T-helper 1 cell (primary cell): ENCODE measurements at regions not wholly inside any gene's neighbourhood (a gene's known extent, or its start where the extent isn't known, plus 50 kb on each side); places are given as distances from the start of the nearest gene placed in this dataset.

ENCODE experiments used
- DNase-seq, 5 donors: peaks; one replicate each; pipeline ENCODE4 v3.0.0-alpha.2; 2012 to 2020

GRCh38 chr20:39795401-39796272 is 833.5 kb downstream of the DHX35 start:
- DNase-seq = no peak

- DNase-seq = no peak
Measured at GRCh38 chr20:39792334-39792733, 830.2 kb downstream of the DHX35 start.

GRCh38 chr20:39789411-39789810 is 827.3 kb downstream of the DHX35 start:
- DNase-seq = no peak

- no peak for DNase-seq
Measured at GRCh38 chr20:39785252-39785917, 823.2 kb downstream of the DHX35 start.

GRCh38 chr20:39784693-39785092 is 822.5 kb downstream of the DHX35 start:
- DNase-seq = no peak

- DNase-seq = no peak
Measured at GRCh38 chr20:39778847-39779604, 816.9 kb downstream of the DHX35 start.

- DNase-seq = no peak
Measured at GRCh38 chr20:39778431-39778830, 816.3 kb downstream of the DHX35 start.

GRCh38 chr20:39777610-39778009 is 815.5 kb downstream of the DHX35 start:
- no peak for DNase-seq

- DNase-seq = no peak
Measured at GRCh38 chr20:39775110-39775509, 813.0 kb downstream of the DHX35 start.

- no peak for DNase-seq
Measured at GRCh38 chr20:39773380-39774000, 811.3 kb downstream of the DHX35 start.

GRCh38 chr20:39767352-39767751 is 805.2 kb downstream of the DHX35 start:
- DNase-seq = no peak

GRCh38 chr20:39766333-39766732 is 804.2 kb downstream of the DHX35 start:
- no peak for DNase-seq

GRCh38 chr20:39762716-39763115 is 800.6 kb downstream of the DHX35 start:
- no peak for DNase-seq

GRCh38 chr20:39758876-39759275 is 796.7 kb downstream of the DHX35 start:
- DNase-seq = no peak

GRCh38 chr20:39756828-39757227 is 794.7 kb downstream of the DHX35 start:
- DNase-seq = no peak

- no peak for DNase-seq
Measured at GRCh38 chr20:39756369-39756768, 794.2 kb downstream of the DHX35 start.

GRCh38 chr20:39752262-39752876 is 790.2 kb downstream of the DHX35 start:
- no peak for DNase-seq

GRCh38 chr20:39751557-39752137 is 789.5 kb downstream of the DHX35 start:
- no peak for DNase-seq

- DNase-seq = no peak
Measured at GRCh38 chr20:39745380-39745779, 783.2 kb downstream of the DHX35 start.

GRCh38 chr20:39738651-39739050 is 776.5 kb downstream of the DHX35 start:
- DNase-seq = no peak

GRCh38 chr20:39736434-39737327 is 774.5 kb downstream of the DHX35 start:
- no peak for DNase-seq
